GM18507 (cell line): ENCODE measurements at regions not wholly inside any gene's neighbourhood (a gene's known extent, or its start where the extent isn't known, plus 50 kb on each side); places are given as distances from the start of the nearest gene placed in this dataset.

Source experiments
- DNase-seq: peaks from one replicate; pipeline ENCODE4 v3.0.0; 2011; ENCODE audit warnings: low read depth; ENCODE audit not compliant: insufficient read length; ENCODE audit errors: extremely low spot score
- FAIRE-seq: peaks from 2 replicates; lab custom pipeline; 2011; peaks lifted over from hg19 to GRCh38; lab: Jason Lieb, UNC

DNA sequence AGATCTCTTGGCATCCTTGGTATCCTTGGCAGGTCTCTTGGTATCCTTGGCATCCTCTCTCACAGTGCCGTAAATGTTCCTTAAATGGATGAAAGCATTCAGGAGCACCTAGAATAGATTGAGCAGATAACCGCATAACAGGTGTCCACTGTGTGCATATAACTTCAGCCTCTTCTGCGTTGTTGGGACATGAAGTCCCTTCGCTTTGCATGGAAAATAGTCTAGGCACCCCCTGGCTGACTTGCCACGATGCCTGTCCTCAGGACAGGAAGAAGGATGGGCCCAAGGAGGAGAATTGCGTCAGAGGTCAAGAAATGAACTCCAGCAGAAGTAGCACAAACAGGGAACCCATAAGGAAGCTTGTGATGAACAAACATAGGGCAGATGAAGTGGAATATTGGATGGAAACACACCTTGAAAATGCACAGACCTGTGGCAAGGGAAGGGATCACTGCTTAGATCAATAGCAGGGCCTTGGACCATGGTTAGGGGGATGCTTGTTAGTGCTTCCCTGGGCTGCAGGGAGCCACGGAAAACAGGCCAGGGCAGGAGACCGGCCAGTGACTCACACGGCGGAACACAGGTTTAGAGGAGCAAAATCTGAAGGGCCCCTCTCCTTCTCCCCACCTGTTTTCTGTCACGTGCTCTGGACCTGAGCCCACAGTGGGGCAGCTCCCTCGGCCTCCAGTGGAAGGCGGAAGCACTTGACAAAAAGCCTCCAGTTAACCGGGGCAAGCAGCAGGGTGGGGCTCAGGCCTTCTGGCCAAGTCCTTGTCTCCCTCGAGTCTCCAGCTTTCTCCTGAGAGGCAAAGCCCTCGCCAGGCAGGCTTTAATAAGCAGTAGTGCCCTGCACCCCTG is 99.2 kb upstream of the ASAP2 start:
- FAIRE-seq (no peak), DNase-seq (no peak)

- DNase-seq = no peak
- no peak for FAIRE-seq
These were observed 100.1 kb upstream of the ASAP2 start for GRCh38 chr2:9106338-9107167.

- FAIRE-seq (no peak), DNase-seq (no peak)
These were observed 100.8 kb upstream of the ASAP2 start for GRCh38 chr2:9105601-9106337.

DNA sequence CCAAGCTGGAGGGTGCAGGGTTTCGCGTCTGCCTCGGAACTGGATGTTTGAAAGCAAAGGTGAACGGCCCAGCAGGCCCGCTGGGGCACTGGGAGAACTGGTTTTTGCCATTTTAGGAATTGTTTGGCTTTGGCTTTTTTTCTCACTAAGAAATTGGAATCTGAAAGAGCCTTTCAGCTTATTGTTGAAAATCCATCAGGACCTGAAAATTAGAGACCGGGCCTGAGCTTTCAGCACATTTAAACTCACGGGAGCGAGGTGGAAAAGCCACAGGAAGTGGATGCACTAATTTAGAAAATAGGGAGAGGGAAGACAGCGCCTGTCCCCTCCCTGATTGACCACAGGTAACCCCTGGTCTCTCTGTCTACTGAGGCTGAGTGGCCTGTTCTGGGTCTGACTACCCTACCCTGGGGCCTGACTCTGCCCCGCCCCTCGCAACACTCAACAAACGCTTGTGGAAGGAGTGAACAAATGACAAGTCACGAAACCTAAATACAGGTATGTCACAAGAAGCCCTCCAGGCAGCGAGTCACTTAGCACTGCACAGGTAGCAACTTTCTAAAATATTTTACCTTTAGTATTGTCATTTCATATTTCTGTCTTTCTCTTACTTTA is 100.3 kb upstream of the MBOAT2 start:
- DNase-seq = no peak
- no peak for FAIRE-seq

GRCh38 chr2:9102861-9103662 is 99.6 kb upstream of the MBOAT2 start:
- no peak for DNase-seq
- no peak for FAIRE-seq

GRCh38 chr2:9101763-9102425 is 98.4 kb upstream of the MBOAT2 start:
- no peak for FAIRE-seq
- DNase-seq = no peak

DNA sequence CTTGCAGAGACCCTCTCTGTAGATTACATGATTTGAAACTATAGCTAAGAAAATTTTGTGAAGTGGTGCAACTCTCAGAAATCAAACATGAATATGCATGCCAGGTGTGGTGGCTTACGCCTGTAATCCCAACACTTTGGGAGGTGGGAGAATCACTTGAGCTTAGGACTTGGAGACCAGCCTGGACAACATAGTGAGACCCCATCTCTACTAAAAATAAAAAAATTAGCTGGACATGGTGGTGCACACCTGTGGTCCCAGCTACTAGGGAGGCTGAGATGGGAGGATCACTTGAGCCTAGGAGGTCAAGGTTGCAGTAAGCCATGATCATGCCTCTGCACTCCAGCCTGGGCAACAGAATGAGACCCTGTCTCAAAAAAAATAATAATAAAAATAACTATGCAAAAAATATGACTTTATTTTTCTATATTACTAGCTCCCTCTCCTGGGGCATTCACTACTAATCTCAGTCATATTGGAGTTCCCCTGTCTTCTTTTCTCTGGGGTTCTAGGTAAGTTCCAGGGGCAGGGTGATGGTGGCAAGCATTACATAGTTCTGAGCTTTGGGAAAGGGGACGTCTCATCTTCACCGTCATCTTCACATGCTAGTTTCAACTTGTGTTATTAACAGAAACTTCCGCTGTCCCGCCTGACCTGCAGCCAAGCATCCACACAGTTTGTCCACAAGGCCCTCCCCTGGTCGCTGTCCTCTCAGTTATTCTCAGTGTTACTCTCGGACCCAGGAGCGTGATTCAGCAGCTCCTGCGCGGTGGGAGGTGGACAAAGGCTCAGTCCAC is 96.8 kb upstream of the MBOAT2 start:
- DNase-seq (peak; percentile 23), FAIRE-seq (peak; percentile 86)

DNA sequence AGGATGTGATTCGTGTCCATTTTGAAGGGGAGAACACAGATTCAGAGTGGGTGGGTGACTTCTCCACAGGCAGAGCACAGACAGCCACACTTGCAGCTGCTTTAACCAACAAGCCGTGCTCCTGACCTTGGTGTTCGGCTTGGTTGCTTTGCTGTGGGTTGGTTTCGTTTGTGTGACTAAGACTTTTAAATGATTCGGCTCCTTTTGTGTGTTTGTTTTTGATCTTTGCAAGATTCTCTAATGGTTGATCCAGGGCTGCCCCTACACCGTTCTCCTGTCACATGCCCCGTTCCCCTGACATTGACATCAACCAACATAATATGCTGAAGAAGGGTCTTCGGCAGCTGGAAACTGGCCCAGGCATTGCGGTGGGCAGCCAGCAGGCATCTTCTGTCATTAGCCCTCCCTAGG is 95.9 kb upstream of the MBOAT2 start:
- DNase-seq (peak; percentile 17), FAIRE-seq (peak; percentile 73)

DNA sequence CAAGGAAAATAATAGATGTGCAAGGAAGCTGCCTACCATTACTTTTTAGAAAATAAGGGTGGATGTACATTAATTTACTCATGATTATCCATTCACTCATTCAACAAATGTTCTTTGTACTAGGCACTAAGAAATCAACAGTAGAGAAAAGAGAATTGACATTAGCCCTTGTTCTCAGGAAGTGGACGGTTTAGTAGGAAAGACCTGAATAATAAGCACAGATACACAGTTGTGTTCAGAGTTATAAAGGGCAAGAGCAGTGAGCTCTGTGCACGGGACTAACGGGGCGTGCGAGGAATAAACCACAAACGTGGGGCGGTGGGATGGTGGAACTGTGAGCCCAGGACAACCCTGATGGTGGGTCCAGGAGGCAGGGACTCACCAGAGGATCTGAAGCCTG is 94.4 kb upstream of the MBOAT2 start:
- FAIRE-seq (no peak), DNase-seq (no peak)

DNA sequence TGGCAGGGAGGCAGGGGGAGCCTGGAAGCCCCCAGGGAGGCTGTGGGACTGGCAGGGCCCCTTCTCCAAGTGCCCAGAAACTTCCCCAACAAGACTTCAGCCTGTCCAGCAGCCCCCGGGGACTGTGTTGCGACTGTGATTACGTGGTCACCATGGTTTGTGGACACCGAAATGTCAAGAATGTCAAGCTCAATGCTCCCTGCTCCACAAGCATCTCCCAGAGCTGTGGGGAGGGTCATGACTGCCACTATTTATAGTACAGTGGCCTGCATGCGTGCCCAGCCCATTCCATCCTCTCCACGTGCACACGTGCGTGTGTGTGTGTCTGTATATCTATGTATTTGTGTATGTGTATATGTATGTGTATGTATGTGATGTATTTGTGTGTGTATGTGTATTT is 93.8 kb upstream of the MBOAT2 start:
- no peak for DNase-seq
- FAIRE-seq = no peak

GRCh38 chr2:9096761-9097160 is 93.3 kb upstream of the MBOAT2 start:
- FAIRE-seq (no peak), DNase-seq (no peak)

DNA sequence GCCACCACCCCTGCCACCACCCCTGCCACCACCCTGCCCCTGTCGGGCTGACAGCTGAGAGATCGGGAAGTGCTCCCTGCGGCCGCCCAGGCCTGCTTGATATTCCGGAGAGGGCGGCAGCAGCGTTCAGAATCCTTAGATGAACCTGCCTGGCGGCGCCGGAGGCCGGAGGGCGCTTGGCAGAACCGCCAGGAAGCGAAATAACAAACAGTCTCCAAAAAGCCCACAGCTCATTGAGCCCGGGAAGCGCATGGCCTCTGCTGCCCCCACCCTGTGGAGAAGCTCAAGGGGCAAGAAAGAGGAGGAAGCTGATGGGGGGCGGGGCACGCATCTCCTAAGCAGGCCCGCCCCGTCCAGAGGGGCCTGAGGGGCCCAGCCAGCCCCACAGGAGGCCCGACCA is 92.2 kb upstream of the MBOAT2 start:
- no peak for FAIRE-seq
- no peak for DNase-seq

DNA sequence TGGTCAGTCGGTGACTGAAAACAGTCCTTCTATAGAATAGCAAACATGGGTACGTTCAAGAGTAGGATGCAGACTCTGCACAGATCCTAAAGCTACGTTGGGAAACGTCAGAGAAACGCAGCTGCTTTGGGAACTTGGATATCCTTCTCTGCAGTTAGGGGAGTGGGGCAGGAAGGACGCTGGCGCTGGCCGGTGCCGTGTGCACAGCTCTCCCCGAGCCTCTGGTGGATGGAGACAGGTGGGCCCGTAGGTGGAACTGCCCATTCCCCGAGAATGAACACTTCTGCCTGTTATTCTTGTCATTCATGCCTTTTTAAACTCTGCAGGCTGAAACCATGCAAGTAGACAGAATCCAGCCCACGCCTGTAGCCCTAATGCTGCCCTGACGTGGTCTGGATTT is 91.7 kb upstream of the MBOAT2 start:
- no peak for DNase-seq
- FAIRE-seq = no peak

DNA sequence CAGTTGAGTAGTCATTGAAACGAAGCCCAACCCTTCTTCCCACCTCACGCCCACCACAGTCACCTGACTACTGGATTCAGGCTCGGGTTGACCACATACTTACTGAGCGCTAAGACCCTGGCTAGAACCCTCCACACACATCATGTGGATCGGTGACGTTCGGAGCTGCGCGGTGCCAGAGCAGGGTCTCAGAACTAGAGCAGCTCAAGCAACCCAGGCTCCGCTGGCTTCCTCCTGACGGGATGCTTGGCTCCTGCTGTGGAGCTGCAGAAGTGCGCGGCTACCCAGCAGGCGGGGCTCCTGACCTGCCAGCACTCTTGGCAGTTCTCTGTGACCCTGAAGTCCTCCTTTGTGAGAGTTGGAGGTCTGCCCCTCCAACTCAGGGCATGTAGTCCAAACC is 90.6 kb upstream of the MBOAT2 start:
- DNase-seq (no peak), FAIRE-seq (no peak)

GRCh38 chr2:9093324-9093723 is 89.8 kb upstream of the MBOAT2 start:
- DNase-seq = no peak
- peak; percentile 42 for FAIRE-seq

DNA sequence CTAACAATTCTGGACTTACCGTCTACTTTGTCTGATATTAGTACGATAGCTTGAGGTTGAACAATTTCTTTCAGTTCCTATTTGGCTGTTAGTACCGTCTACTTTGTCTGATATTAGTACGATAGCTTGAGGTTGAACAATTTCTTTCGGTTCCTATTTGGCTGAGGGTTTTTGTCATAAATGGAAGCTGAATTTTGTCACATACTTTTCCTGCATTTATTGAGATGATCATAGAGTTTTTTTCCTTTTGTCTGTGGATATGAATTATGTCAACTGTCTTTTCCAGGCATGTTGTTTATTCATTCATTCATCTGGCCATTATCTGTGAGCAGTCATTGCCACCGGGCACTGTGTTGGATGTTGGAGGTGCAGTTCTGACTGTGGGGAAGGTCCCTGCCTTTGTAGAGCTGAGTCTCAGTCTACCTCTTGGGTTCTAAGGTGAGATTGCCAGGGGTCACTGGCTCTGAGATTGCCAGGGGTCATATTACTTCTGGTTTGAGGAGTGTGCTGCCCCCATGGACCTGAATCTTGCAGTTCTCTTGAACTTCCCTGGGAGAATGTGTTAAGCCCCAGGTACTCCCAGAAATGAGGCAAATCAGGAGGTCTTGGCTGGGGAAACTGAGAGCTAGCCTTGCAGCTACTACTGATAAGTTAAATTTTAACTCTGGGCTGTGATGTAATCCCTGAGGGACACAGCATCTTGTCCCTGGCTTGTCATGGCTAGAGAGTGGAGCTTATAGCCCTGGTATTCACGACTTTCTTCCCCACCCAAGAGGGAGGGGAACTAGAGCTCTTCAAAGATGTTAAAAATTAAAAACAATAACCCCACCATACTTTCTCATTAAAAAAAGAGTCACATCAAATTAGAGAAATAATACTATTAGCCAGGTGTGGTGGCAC is 89.1 kb upstream of the MBOAT2 start:
- FAIRE-seq (peak; percentile 87), DNase-seq (peak; percentile 22)

GRCh38 chr2:9091811-9092210 is 88.3 kb upstream of the MBOAT2 start:
- no peak for FAIRE-seq
- DNase-seq = no peak
